Ishikawa (cell line): ENCODE measurements at regions not wholly inside any gene's neighbourhood (a gene's known extent, or its start where the extent isn't known, plus 50 kb on each side); places are given as distances from the start of the nearest gene placed in this dataset.

Experiments
- CEBPB ChIP-seq: IDR thresholded peaks from 2 replicates; pipeline ENCODE4 v1.6.1; 2012
- CREB1 ChIP-seq: IDR thresholded peaks from 2 replicates; pipeline ENCODE4 v1.6.1; 2012; ENCODE audit warnings: low read depth
- EGR1 ChIP-seq: IDR thresholded peaks from 2 replicates; pipeline ENCODE4 v1.6.1; 2012
- EP300 ChIP-seq: IDR thresholded peaks from 2 replicates; pipeline ENCODE4 v1.6.1; 2012; ENCODE audit warnings: borderline replicate concordance
- FOXM1 ChIP-seq: IDR thresholded peaks from 2 replicates; pipeline ENCODE4 v1.6.1; 2012; ENCODE audit warnings: low read depth, borderline replicate concordance
- MAX ChIP-seq: IDR thresholded peaks from 2 replicates; pipeline ENCODE4 v1.6.1; 2012
- NFIC ChIP-seq: IDR thresholded peaks from 2 replicates; pipeline ENCODE4 v1.6.1; 2012
- RAD21 ChIP-seq: IDR thresholded peaks from 2 replicates; pipeline ENCODE4 v1.6.1; 2012; ENCODE audit warnings: low read depth
- REST ChIP-seq: IDR thresholded peaks from 2 replicates; pipeline ENCODE4 v1.6.1; 2012; ENCODE audit warnings: low read depth, mild to moderate bottlenecking
- TAF1 ChIP-seq: IDR thresholded peaks from 2 replicates; pipeline ENCODE4 v1.6.1; 2012; ENCODE audit warnings: low read depth, mild to moderate bottlenecking
- TCF12 ChIP-seq: IDR thresholded peaks from 2 replicates; pipeline ENCODE4 v1.6.1; 2012; ENCODE audit warnings: low read depth
- TEAD4 ChIP-seq: IDR thresholded peaks from 2 replicates; pipeline ENCODE4 v1.6.1; 2012
- USF1 ChIP-seq: IDR thresholded peaks from 2 replicates; pipeline ENCODE4 v1.6.1; 2012
- YY1 ChIP-seq: IDR thresholded peaks from 2 replicates; pipeline ENCODE4 v1.6.1; 2012; ENCODE audit warnings: low read depth
- ZBTB7A ChIP-seq: IDR thresholded peaks from 2 replicates; pipeline ENCODE4 v1.6.1; 2012; ENCODE audit warnings: low read depth

GRCh38 chr13:58712191-58712590, 1080.6 kb downstream of the PCDH17 start:
- no peak for TF ChIP-seq MAX

GRCh38 chr13:58721273-58721672, 1089.7 kb downstream of the PCDH17 start:
- TF ChIP-seq CEBPB, result peak; percentile 37; the same call in 1 of the 2 replicates
- no peak for TF ChIP-seq TAF1

- TF ChIP-seq FOXM1, result 0 out of 2 replicates have a peak, but pooled peaks have one; percentile 17
- TF ChIP-seq YY1, result no peak
Observed at GRCh38 chr13:58728126-58728525, 1096.6 kb downstream of the PCDH17 start.

- no peak for TF ChIP-seq TCF12
- TF ChIP-seq CREB1, result no peak
- no peak for TF ChIP-seq RAD21
- no peak for TF ChIP-seq EGR1
- TF ChIP-seq EP300, result no peak
- TF ChIP-seq REST, result no peak
- no peak for TF ChIP-seq TEAD4
Observed at GRCh38 chr13:58729361-58729760, 1097.8 kb downstream of the PCDH17 start.

- TF ChIP-seq CEBPB, result no peak
- TF ChIP-seq ZBTB7A, result no peak
Observed at GRCh38 chr13:58744686-58745085, 1113.1 kb downstream of the PCDH17 start.

- TF ChIP-seq YY1 (no peak), RAD21 (no peak), TEAD4 (no peak), ZBTB7A (no peak), REST (no peak), EP300 (no peak), EGR1 (no peak), FOXM1 (no peak), CREB1 (no peak), MAX (no peak), TAF1 (no peak), CEBPB (no peak), TCF12 (no peak), USF1 (no peak), NFIC (no peak)
Observed at GRCh38 chr13:58767566-58767965, 1136.0 kb downstream of the PCDH17 start.

GRCh38 chr13:58773280-58773859, 1141.8 kb downstream of the PCDH17 start:
- TF ChIP-seq NFIC (no peak), EP300 (no peak), EGR1 (no peak), YY1 (no peak), TCF12 (no peak), CEBPB (no peak), RAD21 (no peak), TEAD4 (no peak), MAX (no peak), TAF1 (no peak), REST (no peak), ZBTB7A (no peak), CREB1 (no peak), FOXM1 (no peak), USF1 (no peak)
